T-cell (primary cell): ENCODE measurements at regions not wholly inside any gene's neighbourhood (a gene's known extent, or its start where the extent isn't known, plus 50 kb on each side); places are given as distances from the start of the nearest gene placed in this dataset.

ENCODE experiments used
- ATAC-seq, 4 experiments: fragments of 200-7000 bp in 3 of 4; fragments of 150-1000 bp in 1 of 4; cut with Tn5 transposase; replicated peaks in 1 of 4; 1 replicate in 3 of 4; 2 replicates in 1 of 4; pipeline ENCODE4 v1.10.0; 2021; ENCODE audit warnings: moderate library complexity in 3 of 4, mild to moderate bottlenecking in 2 of 4, moderate number of reproducible peaks in 1 of 4
- CTCF ChIA-PET, 2 donors: fragments of 300-600 bp; sonication (Branson Sonifier 250); formaldehyde crosslinking; loops; one replicate each; lab custom pipeline; 2022; ENCODE audit warnings: antibody characterized with exemption in 2 of 2; lab: Charles Lee
- POLR2A ChIA-PET, 2 donors: fragments of 300-600 bp; sonication (Branson Sonifier 250); formaldehyde crosslinking; loops; one replicate each; lab custom pipeline; 2022; ENCODE audit warnings: antibody characterized with exemption in 2 of 2; lab: Charles Lee
- DNase-seq, 35 experiments: peaks; one replicate each; pipeline versions ENCODE4 v3.0.0 to v3.0.0-alpha.2; 2013 to 2023
- H3K27ac ChIP-seq: one replicate; pipeline ENCODE4 v1.5.1; 2013; ENCODE audit warnings: low read length
- H3K27me3 ChIP-seq, 2 experiments: replicated peaks in 1 of 2; 1 replicate in 1 of 2; 2 replicates in 1 of 2; pipeline versions ENCODE4 v1.6.1 to v1.7.0; 2013; ENCODE audit warnings: low read length in 1 of 2, mixed read lengths in 1 of 2; ENCODE audit not compliant: control insufficient read depth in 2 of 2, insufficient read depth in 2 of 2; ENCODE audit errors: extremely low read depth in 1 of 2
- H3K36me3 ChIP-seq, 2 donors: 1 replicate in 1 of 2; 2 replicates in 1 of 2; pipeline versions ENCODE4 v1.6.1 to v1.7.0; 2013; ENCODE audit warnings: low read length in 1 of 2; ENCODE audit not compliant: control insufficient read depth in 2 of 2, insufficient read depth in 1 of 2; ENCODE audit errors: extremely low read depth in 1 of 2
- H3K4me1 ChIP-seq, 2 experiments: 1 replicate in 1 of 2; 2 replicates in 1 of 2; pipeline versions ENCODE4 v1.6.1 to v1.7.0; 2013; ENCODE audit warnings: low read length in 2 of 2, mixed read lengths in 1 of 2; ENCODE audit not compliant: insufficient read depth in 2 of 2, control insufficient read depth in 1 of 2; ENCODE audit errors: extremely low read depth in 1 of 2
- H3K4me3 ChIP-seq, 2 donors: 1 replicate in 1 of 2; 2 replicates in 1 of 2; pipeline versions ENCODE4 v1.5.1 to v1.7.0; 2013; ENCODE audit warnings: mild to moderate bottlenecking in 2 of 2, low read length in 1 of 2, moderate library complexity in 1 of 2; ENCODE audit not compliant: control insufficient read depth in 1 of 2; ENCODE audit errors: extremely low read depth in 1 of 2
- H3K9me3 ChIP-seq: 2 replicates; pipeline ENCODE4 v1.7.0; 2013
- H3K27ac Mint-ChIP-seq, 2 donors: one replicate each; pipeline ENCODE4 v1.8.0; 2020 to 2021; ENCODE audit warnings: mild to moderate bottlenecking in 2 of 2, mixed read lengths in 2 of 2
- H3K27me3 Mint-ChIP-seq, 2 donors: one replicate each; pipeline ENCODE4 v1.8.0; 2021 to 2022; ENCODE audit warnings: mixed read lengths in 2 of 2
- H3K36me3 Mint-ChIP-seq: one replicate; pipeline ENCODE4 v1.8.0; 2021; ENCODE audit warnings: mixed read lengths
- H3K4me1 Mint-ChIP-seq, 3 donors: one replicate each; pipeline ENCODE4 v1.8.0; 2020 to 2022; ENCODE audit warnings: mixed read lengths in 3 of 3, mild to moderate bottlenecking in 1 of 3
- H3K4me3 Mint-ChIP-seq, 3 donors: one replicate each; pipeline ENCODE4 v1.8.0; 2020 to 2022; ENCODE audit warnings: mild to moderate bottlenecking in 3 of 3, mixed read lengths in 3 of 3, moderate library complexity in 3 of 3
- H3K9me3 Mint-ChIP-seq, 3 donors: one replicate each; pipeline ENCODE4 v1.8.0; 2020 to 2022; ENCODE audit warnings: mixed read lengths in 3 of 3
- WGBS: methylation state at CpG from one replicate; pipeline ENCODE4 v1.1.5; 2013; ENCODE audit warnings: missing lambda C conversion rate; ENCODE audit not compliant: insufficient coverage; 5-methylcytosine and 5-hydroxymethylcytosine counted together

GRCh38 chr19:31725051-31725450 lies 375.8 kb upstream of the TSHZ3 start:
- Mint-ChIP-seq H3K27me3 (peaks cover 0 to 5% of the 10 kb centered on the region in 2 donors), H3K36me3 (no peaks in the 10 kb centered on the region), H3K4me3 (no peak overlapping the region), H3K9me3 (peaks cover 0 to 5% (median 4%) of the 10 kb centered on the region in 3 donors), H3K4me1 (no peaks in the 10 kb centered on the region), H3K27ac (no peak overlapping the region)
- Histone ChIP-seq H3K36me3 (no peaks in the 10 kb centered on the region), H3K9me3 (no peaks in the 10 kb centered on the region), H3K27me3 (peaks cover 2% of the 10 kb centered on the region in 2 experiments), H3K4me3 (no peak overlapping the region), H3K27ac (no peak overlapping the region), H3K4me1 (no peaks in the 10 kb centered on the region)
- DNase-seq (no peak), ATAC-seq (no peak)
- CTCF ChIA-PET = no interaction called here
- POLR2A ChIA-PET = no interaction called here
- no CpG with 5 or more reads among the region's 3 CpGs for WGBS

- H3K27ac Mint-ChIP-seq = no peak overlapping the region
- Histone ChIP-seq H3K36me3 (no peaks in the 10 kb centered on the region), H3K9me3 (no peaks in the 10 kb centered on the region), H3K4me3 (no peak overlapping the region), H3K27ac (no peak overlapping the region), H3K4me1 (no peaks in the 10 kb centered on the region), H3K27me3 (no peaks in the 10 kb centered on the region)
- WGBS = 98% methylated on average over 8 of the region's 10 CpGs
- no peaks in the 10 kb centered on the region for H3K36me3 Mint-ChIP-seq
- ChIA-PET CTCF (no interaction called here), POLR2A (no interaction called here)
- no peaks in the 10 kb centered on the region for H3K4me1 Mint-ChIP-seq
- no peak overlapping the region for H3K4me3 Mint-ChIP-seq
- H3K27me3 Mint-ChIP-seq = peaks cover 0 to 5% of the 10 kb centered on the region in 2 donors
- ATAC-seq (no peak), DNase-seq (no peak)
- H3K9me3 Mint-ChIP-seq = peaks cover 0 to 8% (median 4%) of the 10 kb centered on the region in 3 donors
Observed at GRCh38 chr19:31727536-31727935, 378.3 kb upstream of the TSHZ3 start.

- Histone ChIP-seq H3K36me3 (no peaks in the 10 kb centered on the region), H3K9me3 (no peaks in the 10 kb centered on the region), H3K27me3 (peaks cover 0 to 5% of the 10 kb centered on the region in 2 experiments), H3K4me3 (no peak overlapping the region), H3K4me1 (no peaks in the 10 kb centered on the region), H3K27ac (no peak overlapping the region)
- no peak for DNase-seq
- POLR2A ChIA-PET = no interaction called here
- Mint-ChIP-seq H3K27ac (no peak overlapping the region), H3K9me3 (peaks cover 0 to 14% (median 4%) of the 10 kb centered on the region in 3 donors), H3K36me3 (no peaks in the 10 kb centered on the region), H3K4me3 (no peak overlapping the region), H3K27me3 (peaks cover 1 to 5% of the 10 kb centered on the region in 2 donors), H3K4me1 (no peaks in the 10 kb centered on the region)
- CTCF ChIA-PET = no interaction called here
- ATAC-seq = no peak
- 50% methylated on average over 1 of the region's 2 CpGs for WGBS
Observed at GRCh38 chr19:31730270-31730669, 381.0 kb upstream of the TSHZ3 start.

GRCh38 chr19:31733591-31733990 lies 384.4 kb upstream of the TSHZ3 start:
- WGBS = 83% methylated on average over 6 of the region's 8 CpGs
- no peak overlapping the region for H3K4me3 ChIP-seq
- H3K27ac ChIP-seq = no peak overlapping the region
- no peaks in the 10 kb centered on the region for H3K36me3 ChIP-seq
- no peaks in the 10 kb centered on the region for H3K4me1 Mint-ChIP-seq
- no peak for ATAC-seq
- peaks cover 0 to 10% (median under 1%) of the 10 kb centered on the region in 3 donors for H3K9me3 Mint-ChIP-seq
- ChIA-PET CTCF (no interaction called here), POLR2A (no interaction called here)
- H3K4me1 ChIP-seq = no peaks in the 10 kb centered on the region
- DNase-seq = no peak
- no peak overlapping the region for H3K27ac Mint-ChIP-seq
- no peaks in the 10 kb centered on the region for H3K36me3 Mint-ChIP-seq
- no peak overlapping the region for H3K4me3 Mint-ChIP-seq
- peaks cover 0 to 5% of the 10 kb centered on the region in 2 experiments for H3K27me3 ChIP-seq
- peaks cover under 1 to 1% of the 10 kb centered on the region in 2 donors for H3K27me3 Mint-ChIP-seq
- no peaks in the 10 kb centered on the region for H3K9me3 ChIP-seq

GRCh38 chr19:31742249-31742648 lies 393.0 kb upstream of the TSHZ3 start:
- Histone ChIP-seq H3K27ac (no peak overlapping the region), H3K4me1 (no peaks in the 10 kb centered on the region), H3K27me3 (peaks cover 0 to 3% of the 10 kb centered on the region in 2 experiments), H3K9me3 (no peaks in the 10 kb centered on the region), H3K4me3 (no peak overlapping the region), H3K36me3 (no peaks in the 10 kb centered on the region)
- H3K4me1 Mint-ChIP-seq = no peaks in the 10 kb centered on the region
- ATAC-seq (no peak), DNase-seq (no peak)
- no peaks in the 10 kb centered on the region for H3K36me3 Mint-ChIP-seq
- no peaks in the 10 kb centered on the region for H3K9me3 Mint-ChIP-seq
- H3K4me3 Mint-ChIP-seq = no peak overlapping the region
- H3K27ac Mint-ChIP-seq = no peak overlapping the region
- 71% methylated on average over 2 of the region's 5 CpGs for WGBS
- no peaks in the 10 kb centered on the region for H3K27me3 Mint-ChIP-seq
- POLR2A ChIA-PET = no interaction called here
- CTCF ChIA-PET = no interaction called here

- Histone ChIP-seq H3K4me3 (no peak overlapping the region), H3K27me3 (peaks cover 0 to 3% of the 10 kb centered on the region in 2 experiments), H3K4me1 (no peaks in the 10 kb centered on the region), H3K27ac (no peak overlapping the region), H3K9me3 (no peaks in the 10 kb centered on the region), H3K36me3 (no peaks in the 10 kb centered on the region)
- POLR2A ChIA-PET = no interaction called here
- Mint-ChIP-seq H3K27me3 (no peaks in the 10 kb centered on the region), H3K9me3 (no peaks in the 10 kb centered on the region), H3K4me1 (no peaks in the 10 kb centered on the region), H3K36me3 (no peaks in the 10 kb centered on the region), H3K4me3 (no peak overlapping the region), H3K27ac (no peak overlapping the region)
- ATAC-seq = no peak
- CTCF ChIA-PET = no interaction called here
- DNase-seq = no peak
- 96% methylated on average over 3 of the region's 9 CpGs for WGBS
Observed at GRCh38 chr19:31745731-31746130, 396.5 kb upstream of the TSHZ3 start.

GRCh38 chr19:31749231-31749630 lies 400.0 kb upstream of the TSHZ3 start:
- Histone ChIP-seq H3K36me3 (no peaks in the 10 kb centered on the region), H3K27ac (no peak overlapping the region), H3K4me1 (no peaks in the 10 kb centered on the region), H3K9me3 (no peaks in the 10 kb centered on the region), H3K27me3 (peaks cover 0 to 3% of the 10 kb centered on the region in 2 experiments), H3K4me3 (no peak overlapping the region)
- ATAC-seq = no peak
- no peak for DNase-seq
- H3K27ac Mint-ChIP-seq = no peak overlapping the region
- peaks cover 0 to 3% of the 10 kb centered on the region in 2 donors for H3K27me3 Mint-ChIP-seq
- POLR2A ChIA-PET = no interaction called here
- WGBS = 81% methylated on average over 8 of the region's 8 CpGs
- CTCF ChIA-PET = no interaction called here
- H3K4me3 Mint-ChIP-seq = no peak overlapping the region
- no peaks in the 10 kb centered on the region for H3K36me3 Mint-ChIP-seq
- H3K4me1 Mint-ChIP-seq = no peaks in the 10 kb centered on the region
- H3K9me3 Mint-ChIP-seq = peaks cover 0 to 6% (median 0%) of the 10 kb centered on the region in 3 donors
